B cell (primary cell): ENCODE measurements at regions not wholly inside any gene's neighbourhood (a gene's known extent, or its start where the extent isn't known, plus 50 kb on each side); places are given as distances from the start of the nearest gene placed in this dataset.

Source experiments
- ATAC-seq: fragments of 200-7000 bp; cut with Tn5 transposase; one replicate; pipeline ENCODE4 v1.10.0; 2021; ENCODE audit warnings: low read depth, mild to moderate bottlenecking, moderate number of reproducible peaks, moderate library complexity
- CTCF ChIA-PET: fragments of 350-600 bp; sonication (Branson Sonifier 250); formaldehyde crosslinking; loops from one replicate; lab custom pipeline; 2021; ENCODE audit warnings: antibody characterized with exemption, inconsistent platforms; lab: Charles Lee
- POLR2A ChIA-PET: fragments of 350-600 bp; sonication (Branson Sonifier 250); formaldehyde crosslinking; loops from one replicate; lab custom pipeline; 2021; ENCODE audit warnings: antibody characterized with exemption; lab: Charles Lee
- DNase-seq: peaks from one replicate; pipeline ENCODE4 v3.0.0; 2013
- H2AFZ ChIP-seq: 2 replicates; pipeline ENCODE4 v1.6.1; 2012; ENCODE audit warnings: mild to moderate bottlenecking, low read depth, low read length; ENCODE audit not compliant: insufficient read depth, poor library complexity, severe bottlenecking
- H3K27ac ChIP-seq, 2 donors: 1 replicate in 1 of 2; 2 replicates in 1 of 2; pipeline ENCODE4 v1.5.1; 2012 to 2013; ENCODE audit warnings: low read length in 2 of 2, mild to moderate bottlenecking in 2 of 2, moderate library complexity in 1 of 2
- H3K27me3 ChIP-seq, 4 experiments: fragments of 200-600 bp in 1 of 4; sonication (generic) in 1 of 4; replicated peaks in 1 of 4; 1 replicate in 2 of 4; 2 replicates in 2 of 4; pipeline versions ENCODE4 v1.6.1 to v1.7.0; 2013 to 2016; ENCODE audit warnings: low read length in 3 of 4, mild to moderate bottlenecking in 2 of 4, mixed read lengths in 1 of 4, moderate library complexity in 1 of 4; ENCODE audit not compliant: insufficient read depth in 4 of 4, control insufficient read depth in 3 of 4; ENCODE audit errors: control extremely low read depth in 1 of 4
- H3K36me3 ChIP-seq, 2 experiments: replicated peaks in 1 of 2; 1 replicate in 1 of 2; 2 replicates in 1 of 2; pipeline versions ENCODE4 v1.6.1 to v1.7.1; 2013; ENCODE audit warnings: low read length in 1 of 2; ENCODE audit not compliant: insufficient read depth in 2 of 2, control insufficient read depth in 1 of 2; ENCODE audit errors: control extremely low read depth in 1 of 2, extremely low read depth in 1 of 2
- H3K4me1 ChIP-seq, 2 donors: fragments of 200-600 bp in 1 of 2; sonication (generic) in 1 of 2; 1 replicate in 1 of 2; 2 replicates in 1 of 2; pipeline versions ENCODE4 v1.5.1 to v1.6.1; 2013 to 2017; ENCODE audit warnings: low read length in 2 of 2; ENCODE audit not compliant: control insufficient read depth in 2 of 2, insufficient read depth in 2 of 2
- H3K4me2 ChIP-seq: replicated peaks from 2 replicates; pipeline ENCODE3; 2012; ENCODE audit warnings: mild to moderate bottlenecking, low read depth, low read length; ENCODE audit not compliant: poor library complexity, severe bottlenecking
- H3K4me3 ChIP-seq, 5 experiments: fragments of 200-600 bp in 1 of 5; sonication (generic) in 1 of 5; 1 replicate in 3 of 5; 2 replicates in 2 of 5; pipeline versions ENCODE4 v1.5.1 to v1.7.0; 2011 to 2016; ENCODE audit warnings: low read length in 4 of 5, mild to moderate bottlenecking in 4 of 5, low read depth in 2 of 5, control low read depth in 1 of 5, moderate library complexity in 1 of 5; ENCODE audit not compliant: insufficient read depth in 1 of 5; ENCODE audit errors: control extremely low read depth in 1 of 5, extremely low read depth in 1 of 5
- H3K79me2 ChIP-seq: fragments of 200-600 bp; sonication (generic); one replicate; pipeline ENCODE4 v1.6.0; 2016; ENCODE audit warnings: low read length; ENCODE audit not compliant: control insufficient read depth, insufficient read depth
- H3K9ac ChIP-seq: fragments of 200-600 bp; sonication (generic); 2 replicates; pipeline ENCODE4 v1.6.1; 2017; ENCODE audit warnings: mild to moderate bottlenecking, low read length, moderate library complexity
- H3K9me3 ChIP-seq, 3 donors: one replicate each; pipeline versions ENCODE4 v1.6.1 to v1.7.1; 2013; ENCODE audit warnings: low read length in 2 of 3; ENCODE audit not compliant: control insufficient read depth in 2 of 3, insufficient read depth in 1 of 3; ENCODE audit errors: control extremely low read depth in 1 of 3
- H4K20me1 ChIP-seq: 2 replicates; pipeline ENCODE4 v1.6.0; 2012; ENCODE audit warnings: mild to moderate bottlenecking, low read length; ENCODE audit not compliant: insufficient read depth, control insufficient read depth, poor library complexity, severe bottlenecking
- H3K27ac Mint-ChIP-seq: one replicate; pipeline ENCODE4 v1.8.0; 2021; ENCODE audit warnings: mixed read lengths
- H3K27me3 Mint-ChIP-seq: one replicate; pipeline ENCODE4 v1.8.0; 2021; ENCODE audit warnings: mixed read lengths
- H3K4me1 Mint-ChIP-seq: one replicate; pipeline ENCODE4 v1.8.0; 2021; ENCODE audit warnings: mixed read lengths
- H3K4me3 Mint-ChIP-seq: one replicate; pipeline ENCODE4 v1.8.0; 2021; ENCODE audit warnings: mixed read lengths
- H3K9me3 Mint-ChIP-seq: one replicate; pipeline ENCODE4 v1.8.0; 2022; ENCODE audit warnings: mixed read lengths; ENCODE audit not compliant: insufficient read depth
- CTCF ChIP-seq: fragments of 200-600 bp; IDR thresholded peaks from one replicate; pipeline ENCODE4 v1.8.0; 2022; ENCODE audit warnings: antibody characterized with exemption, mild to moderate bottlenecking
- EZH2 ChIP-seq: IDR thresholded peaks from 2 replicates; pipeline ENCODE4 v1.6.1; 2012; ENCODE audit warnings: borderline replicate concordance, low read depth, mild to moderate bottlenecking, moderate library complexity, low read length; ENCODE audit not compliant: insufficient read depth, poor library complexity, severe bottlenecking
- WGBS: methylation state at CpG from one replicate; pipeline ENCODE4 v1.1.5; 2013; ENCODE audit warnings: missing lambda C conversion rate; ENCODE audit not compliant: insufficient coverage; 5-methylcytosine and 5-hydroxymethylcytosine counted together
- intact Hi-C: fragments of 100-400 bp; cut with micrococcal nuclease; formaldehyde crosslinking; loops from one replicate; pipeline ENCODE4 v1.10.0; 2022

DNA sequence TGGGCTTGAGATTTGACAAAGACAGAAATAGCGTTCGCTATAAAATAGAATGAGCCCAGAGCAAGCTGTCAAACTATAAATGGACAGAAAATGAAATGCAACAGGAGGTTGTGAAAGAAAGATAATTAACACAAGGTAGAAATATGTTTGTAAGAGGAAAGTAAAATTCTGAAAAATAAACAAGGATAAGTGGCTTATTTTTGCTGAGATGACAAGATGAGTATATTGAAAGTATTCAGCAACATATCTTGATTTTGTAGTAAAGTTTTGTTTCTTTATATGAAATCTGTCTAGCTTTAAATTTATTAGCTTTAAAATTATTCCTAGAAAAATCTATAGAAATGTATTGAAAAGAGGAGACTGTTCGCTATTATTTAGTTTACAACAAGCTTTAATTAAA, 111.9 kb upstream of the RPS23 start:
- no peaks in the 10 kb centered on the region for H3K79me2 ChIP-seq
- H3K36me3 ChIP-seq, result no peaks in the 10 kb centered on the region
- intact Hi-C loops, result no loop called here
- WGBS, result 100% methylated on average over 2 of the region's 3 CpGs
- TF ChIP-seq CTCF (no peak), EZH2 (no peak)
- Mint-ChIP-seq H3K4me3 (no peak overlapping the region), H3K27ac (no peak overlapping the region), H3K27me3 (peaks cover 21% of the 10 kb centered on the region), H3K9me3 (no peaks in the 10 kb centered on the region), H3K4me1 (no peaks in the 10 kb centered on the region)
- H4K20me1 ChIP-seq, result no peaks in the 10 kb centered on the region
- peaks cover 0 to 6% (median 0%) of the 10 kb centered on the region in 3 donors for H3K9me3 ChIP-seq
- H3K4me2 ChIP-seq, result no peak overlapping the region
- H3K4me1 ChIP-seq, result no peaks in the 10 kb centered on the region
- DNase-seq, result no peak
- no peak overlapping the region for H3K9ac ChIP-seq
- no peak overlapping the region for H3K27ac ChIP-seq
- no peaks in the 10 kb centered on the region for H3K27me3 ChIP-seq
- ChIA-PET CTCF (no interaction called here), POLR2A (no interaction called here)
- no peak for ATAC-seq
- no peak overlapping the region for H3K4me3 ChIP-seq
- no peak overlapping the region for H2AFZ ChIP-seq

GRCh38 chr5:82389347-82389746, 111.2 kb upstream of the RPS23 start:
- Mint-ChIP-seq H3K27ac (no peak overlapping the region), H3K9me3 (no peaks in the 10 kb centered on the region), H3K4me3 (no peak overlapping the region), H3K27me3 (peaks cover 21% of the 10 kb centered on the region), H3K4me1 (no peaks in the 10 kb centered on the region)
- H3K36me3 ChIP-seq, result no peaks in the 10 kb centered on the region
- intact Hi-C loops, result no loop called here
- no peak overlapping the region for H2AFZ ChIP-seq
- H3K27me3 ChIP-seq, result no peaks in the 10 kb centered on the region
- H3K4me2 ChIP-seq, result no peak overlapping the region
- DNase-seq, result no peak
- 89% methylated on average over 1 of the region's 2 CpGs for WGBS
- no peaks in the 10 kb centered on the region for H4K20me1 ChIP-seq
- ATAC-seq, result no peak
- no peak for TF ChIP-seq EZH2
- TF ChIP-seq CTCF, result no peak
- no peaks in the 10 kb centered on the region for H3K79me2 ChIP-seq
- H3K27ac ChIP-seq, result no peak overlapping the region
- ChIA-PET POLR2A (no interaction called here), CTCF (no interaction called here)
- H3K4me3 ChIP-seq, result no peak overlapping the region
- peaks cover 0 to 6% (median 0%) of the 10 kb centered on the region in 3 donors for H3K9me3 ChIP-seq
- no peaks in the 10 kb centered on the region for H3K4me1 ChIP-seq
- H3K9ac ChIP-seq, result no peak overlapping the region
